ENCODE measurements at regions not wholly inside any gene's neighbourhood (a gene's known extent, or its start where the extent isn't known, plus 50 kb on each side); places are given as distances from the start of the nearest gene placed in this dataset.
"Not testable (repeated sequence)": the region's sequence is repeated elsewhere in the genome, so short reads cannot be mapped to it uniquely, and the experiment has no call there.

- TF ChIP-seq CTCF, POLR2A (IDR thresholded peaks at IDR 0.05): not testable (repeated sequence)
Measured at GRCh38 chr9:63776220-63776619, 1508.8 kb downstream of the FOXD4L5 start.

All from uterus (tissue), 2 donors.